Chondrocyte (in vitro differentiated cells): ENCODE measurements at regions not wholly inside any gene's neighbourhood (a gene's known extent, or its start where the extent isn't known, plus 50 kb on each side); places are given as distances from the start of the nearest gene placed in this dataset.

Experiments
- DNase-seq: peaks from one replicate; pipeline ENCODE4 v3.0.0; 2021; ENCODE audit warnings: mixed read lengths, low spot score
- H3K27ac Mint-ChIP-seq: one replicate; pipeline ENCODE4 v1.8.0; 2021; ENCODE audit warnings: mild to moderate bottlenecking, moderate library complexity, mixed read lengths; ENCODE audit not compliant: unreplicated experiment
- H3K27me3 Mint-ChIP-seq: 2 replicates; pipeline ENCODE4 v1.8.0; 2021; ENCODE audit warnings: low read depth, mixed read lengths
- H3K36me3 Mint-ChIP-seq: 2 replicates; pipeline ENCODE4 v1.8.0; 2021; ENCODE audit warnings: low read depth, mixed read lengths
- H3K4me1 Mint-ChIP-seq: 2 replicates; pipeline ENCODE4 v1.8.0; 2021; ENCODE audit warnings: low read depth, mild to moderate bottlenecking, mixed read lengths
- H3K4me3 Mint-ChIP-seq: one replicate; pipeline ENCODE4 v1.8.0; 2021; ENCODE audit warnings: mild to moderate bottlenecking, moderate library complexity, mixed read lengths; ENCODE audit not compliant: unreplicated experiment
- H3K9me3 Mint-ChIP-seq: 2 replicates; pipeline ENCODE4 v1.8.0; 2021; ENCODE audit warnings: low read depth, mixed read lengths
- CTCF ChIP-seq: fragments of 200-600 bp; sonication (generic); IDR thresholded peaks from 2 replicates; pipeline ENCODE4 v1.5.0; 2021; ENCODE audit warnings: antibody characterized with exemption, mild to moderate bottlenecking, moderate library complexity

- H3K27ac Mint-ChIP-seq, result no peak overlapping the region
- no peak overlapping the region for H3K4me3 Mint-ChIP-seq
- peaks cover 2% of the 10 kb centered on the region for H3K9me3 Mint-ChIP-seq
- H3K27me3 Mint-ChIP-seq, result no peaks in the 10 kb centered on the region
- DNase-seq, result no peak
- H3K4me1 Mint-ChIP-seq, result peaks cover 9% of the 10 kb centered on the region
- no peak for TF ChIP-seq CTCF
- H3K36me3 Mint-ChIP-seq, result no peaks in the 10 kb centered on the region
Observed at GRCh38 chr10:128575761-128576160, 449.5 kb upstream of the MKI67 start.

GRCh38 chr10:128576336-128576735 is 450.1 kb upstream of the MKI67 start:
- no peaks in the 10 kb centered on the region for H3K36me3 Mint-ChIP-seq

GRCh38 chr10:128576943-128577670 is 450.9 kb upstream of the MKI67 start:
- Mint-ChIP-seq H3K4me1 (peaks cover 9% of the 10 kb centered on the region), H3K36me3 (no peaks in the 10 kb centered on the region), H3K27me3 (no peaks in the 10 kb centered on the region), H3K9me3 (peaks cover 2% of the 10 kb centered on the region), H3K27ac (no peak overlapping the region), H3K4me3 (no peak overlapping the region)
- DNase-seq, result no peak
- TF ChIP-seq CTCF, result no peak

More at GRCh38 chr10:128576336-128576735, 450.1 kb upstream of the MKI67 start:
- no peak overlapping the region for H3K27ac Mint-ChIP-seq
- no peak for TF ChIP-seq CTCF
- no peaks in the 10 kb centered on the region for H3K27me3 Mint-ChIP-seq
- DNase-seq, result no peak
- H3K4me1 Mint-ChIP-seq, result peaks cover 9% of the 10 kb centered on the region
- H3K4me3 Mint-ChIP-seq, result no peak overlapping the region
- H3K9me3 Mint-ChIP-seq, result peaks cover 2% of the 10 kb centered on the region

GRCh38 chr10:128577958-128578750 is 451.9 kb upstream of the MKI67 start:
- Mint-ChIP-seq H3K27ac (no peak overlapping the region), H3K9me3 (peaks cover 3% of the 10 kb centered on the region), H3K4me3 (no peak overlapping the region), H3K36me3 (no peaks in the 10 kb centered on the region), H3K4me1 (peaks cover 9% of the 10 kb centered on the region), H3K27me3 (no peaks in the 10 kb centered on the region)
- no peak for TF ChIP-seq CTCF
- DNase-seq, result no peak

- Mint-ChIP-seq H3K4me3 (no peak overlapping the region), H3K27me3 (no peaks in the 10 kb centered on the region), H3K9me3 (peaks cover 9% of the 10 kb centered on the region), H3K4me1 (peaks cover 9% of the 10 kb centered on the region), H3K36me3 (no peaks in the 10 kb centered on the region), H3K27ac (no peak overlapping the region)
- no peak for TF ChIP-seq CTCF
- DNase-seq, result no peak
Observed at GRCh38 chr10:128578766-128579165, 452.5 kb upstream of the MKI67 start.
